PC-3 (cell line): ENCODE measurements at regions not wholly inside any gene's neighbourhood (a gene's known extent, or its start where the extent isn't known, plus 50 kb on each side); places are given as distances from the start of the nearest gene placed in this dataset.

Experiments used
- ATAC-seq: fragments of 200-7000 bp; cut with Tn5 transposase; 2 replicates; pipeline ENCODE4 v1.9.1; 2020; ENCODE audit warnings: mild to moderate bottlenecking, moderate library complexity
- BruUV-seq: library from RNA; stranded (reverse); fragments of 400-500 nt; replicated peaks from 2 replicates; lab custom pipeline; 2021; lab: Mats Ljungman, UMichigan
- CTCF ChIA-PET: fragments of 300-600 bp; sonication (Branson Sonifier 250); formaldehyde crosslinking; loops from one replicate; lab custom pipeline; 2022; ENCODE audit warnings: antibody characterized with exemption; lab: Charles Lee
- POLR2A ChIA-PET: fragments of 300-600 bp; sonication (Branson Sonifier 250); formaldehyde crosslinking; loops from one replicate; lab custom pipeline; 2022; ENCODE audit warnings: antibody characterized with exemption; ENCODE audit not compliant: unreplicated experiment; lab: Charles Lee
- DNase-seq: peaks from one replicate; pipeline ENCODE4 v3.0.0-alpha.2; 2015
- H2AFZ ChIP-seq: fragments of 300-600 bp; sonication (generic); 2 replicates; pipeline ENCODE4 v1.6.0; 2016; ENCODE audit warnings: antibody characterized with exemption, low read length
- H3F3A ChIP-seq: fragments of 300-600 bp; sonication (generic); one replicate; pipeline ENCODE4 v1.6.0; 2017; ENCODE audit warnings: antibody characterized with exemption, low read length, control low read depth, mild to moderate bottlenecking; ENCODE audit not compliant: unreplicated experiment
- H3K27ac ChIP-seq: fragments of 300-600 bp; sonication (generic); 2 replicates; pipeline ENCODE4 v1.5.1; 2016; ENCODE audit warnings: mild to moderate bottlenecking, low read length
- H3K27me3 ChIP-seq: fragments of 300-600 bp; sonication (generic); 2 replicates; pipeline ENCODE4 v1.6.1; 2016; ENCODE audit warnings: low read length, mixed read lengths
- H3K36me3 ChIP-seq: fragments of 300-600 bp; sonication (generic); 2 replicates; pipeline ENCODE4 v1.6.1; 2016; ENCODE audit warnings: low read depth, mixed run types, low read length, mixed read lengths
- H3K4me1 ChIP-seq: fragments of 300-600 bp; sonication (generic); 2 replicates; pipeline ENCODE4 v1.5.1; 2016; ENCODE audit warnings: low read length; ENCODE audit not compliant: insufficient read depth
- H3K4me2 ChIP-seq: fragments of 300-600 bp; sonication (generic); 2 replicates; pipeline ENCODE4 v1.6.0; 2016; ENCODE audit warnings: low read length
- H3K4me3 ChIP-seq: fragments of 300-600 bp; sonication (generic); 2 replicates; pipeline ENCODE4 v1.5.1; 2016; ENCODE audit warnings: mild to moderate bottlenecking, low read length, mixed read lengths
- H3K79me2 ChIP-seq: fragments of 300-600 bp; sonication (generic); 2 replicates; pipeline ENCODE4 v1.6.1; 2017; ENCODE audit warnings: low read length, mixed read lengths
- H3K9ac ChIP-seq: fragments of 300-600 bp; sonication (generic); 2 replicates; pipeline ENCODE4 v1.6.0; 2016; ENCODE audit warnings: mild to moderate bottlenecking, low read length
- H3K9me2 ChIP-seq: fragments of 300-600 bp; sonication (generic); replicated peaks from 2 replicates; pipeline ENCODE4 v1.6.1; 2016; ENCODE audit warnings: mixed run types, low read length, mixed read lengths
- H3K9me3 ChIP-seq: fragments of 300-600 bp; sonication (generic); 2 replicates; pipeline ENCODE4 v1.6.1; 2016; ENCODE audit warnings: low read length, mixed read lengths
- H4K20me1 ChIP-seq: fragments of 300-600 bp; sonication (generic); 2 replicates; pipeline ENCODE4 v1.6.1; 2016; ENCODE audit warnings: low read length, mixed read lengths
- EZH2 ChIP-seq: fragments of 300-600 bp; sonication (generic); IDR thresholded peaks from one replicate; pipeline ENCODE4 v1.6.1; 2017; ENCODE audit warnings: antibody characterized with exemption, mild to moderate bottlenecking, low read length; ENCODE audit not compliant: unreplicated experiment
- EZH2phosphoT487 ChIP-seq: fragments of 300-600 bp; sonication (generic); IDR thresholded peaks from 2 replicates; pipeline ENCODE4 v1.6.1; 2018; ENCODE audit warnings: mild to moderate bottlenecking, antibody characterized with exemption, low read length, borderline replicate concordance
- intact Hi-C: fragments of 100-400 bp; cut with micrococcal nuclease; formaldehyde crosslinking; loops from 2 replicates; pipeline ENCODE4 v1.9.0; 2023
- TF ChIP-seq, protein P1 (sequence below): fragments of 300-600 bp; sonication (generic); conservative IDR thresholded peaks from 2 replicates; pipeline ENCODE4 v1.5.1; 2017; ENCODE audit warnings: antibody characterized with exemption, low read depth, mild to moderate bottlenecking, low read length

GRCh38 chr7:45457591-45457990 is 116.6 kb upstream of the ADCY1 start:
- Histone ChIP-seq H3K79me2 (no peaks in the 10 kb centered on the region), H3K27ac (no peak overlapping the region), H3K9me3 (no peaks in the 10 kb centered on the region), H3K36me3 (no peaks in the 10 kb centered on the region), H3K4me2 (no peak overlapping the region), H3K27me3 (no peaks in the 10 kb centered on the region), H2AFZ (no peak overlapping the region), H3K9ac (no peak overlapping the region), H4K20me1 (no peaks in the 10 kb centered on the region), H3F3A (no peaks in the 10 kb centered on the region), H3K9me2 (no peaks in the 10 kb centered on the region), H3K4me1 (peaks cover 17% of the 10 kb centered on the region), H3K4me3 (no peak overlapping the region)
- DNase-seq (no peak), ATAC-seq (no peak)
- CTCF ChIA-PET: no interaction called here
- TF ChIP-seq, protein P1, sequence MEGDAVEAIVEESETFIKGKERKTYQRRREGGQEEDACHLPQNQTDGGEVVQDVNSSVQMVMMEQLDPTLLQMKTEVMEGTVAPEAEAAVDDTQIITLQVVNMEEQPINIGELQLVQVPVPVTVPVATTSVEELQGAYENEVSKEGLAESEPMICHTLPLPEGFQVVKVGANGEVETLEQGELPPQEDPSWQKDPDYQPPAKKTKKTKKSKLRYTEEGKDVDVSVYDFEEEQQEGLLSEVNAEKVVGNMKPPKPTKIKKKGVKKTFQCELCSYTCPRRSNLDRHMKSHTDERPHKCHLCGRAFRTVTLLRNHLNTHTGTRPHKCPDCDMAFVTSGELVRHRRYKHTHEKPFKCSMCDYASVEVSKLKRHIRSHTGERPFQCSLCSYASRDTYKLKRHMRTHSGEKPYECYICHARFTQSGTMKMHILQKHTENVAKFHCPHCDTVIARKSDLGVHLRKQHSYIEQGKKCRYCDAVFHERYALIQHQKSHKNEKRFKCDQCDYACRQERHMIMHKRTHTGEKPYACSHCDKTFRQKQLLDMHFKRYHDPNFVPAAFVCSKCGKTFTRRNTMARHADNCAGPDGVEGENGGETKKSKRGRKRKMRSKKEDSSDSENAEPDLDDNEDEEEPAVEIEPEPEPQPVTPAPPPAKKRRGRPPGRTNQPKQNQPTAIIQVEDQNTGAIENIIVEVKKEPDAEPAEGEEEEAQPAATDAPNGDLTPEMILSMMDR: no peak
- no peak for TF ChIP-seq EZH2phosphoT487
- TF ChIP-seq EZH2: no peak
- POLR2A ChIA-PET: no interaction called here
- intact Hi-C loops: no loop called here
- no TSS peak for BruUV-seq

DNA sequence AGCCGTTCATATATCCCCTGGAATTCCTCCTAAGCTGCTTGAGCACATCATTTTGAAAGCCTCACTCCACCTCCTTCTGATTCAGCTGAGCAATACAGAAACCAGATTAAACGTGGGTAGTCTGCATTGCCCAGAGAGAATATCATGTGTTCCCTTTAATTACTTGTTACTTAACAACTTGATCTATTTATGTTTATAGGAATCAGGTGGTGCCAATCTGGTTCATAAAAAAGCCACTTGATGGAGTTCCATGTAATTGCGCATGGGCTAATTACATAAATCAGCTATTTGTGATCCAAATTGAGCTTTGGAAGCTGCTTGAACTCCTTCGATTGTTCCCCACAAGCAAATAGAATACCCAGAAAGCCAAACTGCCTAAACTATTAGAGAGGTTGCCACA is 114.7 kb upstream of the ADCY1 start:
- Histone ChIP-seq H3K79me2 (no peaks in the 10 kb centered on the region), H3F3A (no peaks in the 10 kb centered on the region), H3K4me2 (no peak overlapping the region), H3K27ac (no peak overlapping the region), H3K4me3 (no peak overlapping the region), H3K27me3 (no peaks in the 10 kb centered on the region), H3K9ac (no peak overlapping the region), H4K20me1 (no peaks in the 10 kb centered on the region), H3K9me3 (no peaks in the 10 kb centered on the region), H3K9me2 (no peaks in the 10 kb centered on the region), H2AFZ (no peak overlapping the region), H3K36me3 (no peaks in the 10 kb centered on the region), H3K4me1 (peaks cover 17% of the 10 kb centered on the region)
- ChIA-PET CTCF (no interaction called here), POLR2A (interaction anchor here (0.5 kb wide), 1 partner anchor 8 kb away, joined by 4 read pairs; no protein-coding TSS in a partner anchor)
- DNase-seq: no peak
- no peak for ATAC-seq
- intact Hi-C loops: no loop called here
- BruUV-seq: no TSS peak
- TF ChIP-seq EZH2 (no peak), EZH2phosphoT487 (no peak)
- TF ChIP-seq, protein P1: no peak

DNA sequence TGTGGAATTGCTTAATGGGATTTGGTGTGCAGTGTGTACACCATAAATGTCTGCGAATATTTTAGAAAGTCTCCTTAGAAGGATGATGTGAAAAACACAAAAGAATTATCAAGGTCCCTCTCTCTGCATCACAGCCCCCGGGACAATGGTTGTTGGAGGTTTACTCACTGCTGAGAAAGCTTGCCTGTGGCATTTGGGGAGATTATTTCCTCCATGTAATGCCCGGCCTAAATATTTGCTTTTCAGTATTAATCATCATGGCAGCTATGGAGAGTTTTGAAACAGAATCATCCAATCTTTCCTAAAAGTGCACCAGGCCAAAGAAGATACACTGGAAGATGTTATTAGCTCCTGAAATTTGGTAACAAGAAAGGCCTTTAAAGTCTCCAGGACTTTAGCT is 113.8 kb upstream of the ADCY1 start:
- ChIA-PET POLR2A (no interaction called here), CTCF (no interaction called here)
- Histone ChIP-seq H3K9me2 (no peaks in the 10 kb centered on the region), H3K4me3 (no peak overlapping the region), H3K4me1 (peaks cover 17% of the 10 kb centered on the region), H3K79me2 (no peaks in the 10 kb centered on the region), H2AFZ (peak overlapping the region; percentile 33), H3K4me2 (peak overlapping the region; percentile 36), H3K27me3 (no peaks in the 10 kb centered on the region), H3K36me3 (no peaks in the 10 kb centered on the region), H3K9me3 (no peaks in the 10 kb centered on the region), H3F3A (no peaks in the 10 kb centered on the region), H3K9ac (no peak overlapping the region), H3K27ac (peak overlapping the region; percentile 70), H4K20me1 (no peaks in the 10 kb centered on the region)
- intact Hi-C loops: no loop called here
- peak; percentile 83 for ATAC-seq
- TF ChIP-seq EZH2 (no peak), EZH2phosphoT487 (no peak)
- TF ChIP-seq, protein P1: no peak
- no TSS peak for BruUV-seq
- peak; percentile 73 for DNase-seq
